Stomach (tissue), 4 donors: ENCODE measurements at regions not wholly inside any gene's neighbourhood (a gene's known extent, or its start where the extent isn't known, plus 50 kb on each side); places are given as distances from the start of the nearest gene placed in this dataset.

Source experiments
- EP300 ChIP-seq: sonication (generic); formaldehyde crosslinking; IDR thresholded peaks from one replicate; pipeline ENCODE4 v1.6.1; 2017; ENCODE audit warnings: antibody characterized with exemption
- POLR2A ChIP-seq, 4 donors: fragments of 450-650 bp; IDR thresholded peaks; one replicate each; pipeline ENCODE4 v1.6.1; 2016; ENCODE audit warnings: antibody characterized with exemption in 4 of 4, control low read depth in 2 of 4, mild to moderate bottlenecking in 1 of 4, moderate library complexity in 1 of 4
- POLR2AphosphoS5 ChIP-seq, 3 donors: sonication (generic); formaldehyde crosslinking; IDR thresholded peaks; one replicate each; pipeline ENCODE4 v1.6.1; 2016; ENCODE audit warnings: antibody characterized with exemption in 3 of 3
- TF ChIP-seq, protein P1 (sequence below), 7 experiments: fragments of 450-650 bp in 4 of 7; fragments of 200-600 bp in 3 of 7; sonication (generic) in 3 of 7; IDR thresholded peaks; one replicate each; pipeline ENCODE4 v1.5.1; 2016 to 2019; ENCODE audit warnings: antibody characterized with exemption in 7 of 7, control low read depth in 2 of 7, mild to moderate bottlenecking in 1 of 7

DNA sequence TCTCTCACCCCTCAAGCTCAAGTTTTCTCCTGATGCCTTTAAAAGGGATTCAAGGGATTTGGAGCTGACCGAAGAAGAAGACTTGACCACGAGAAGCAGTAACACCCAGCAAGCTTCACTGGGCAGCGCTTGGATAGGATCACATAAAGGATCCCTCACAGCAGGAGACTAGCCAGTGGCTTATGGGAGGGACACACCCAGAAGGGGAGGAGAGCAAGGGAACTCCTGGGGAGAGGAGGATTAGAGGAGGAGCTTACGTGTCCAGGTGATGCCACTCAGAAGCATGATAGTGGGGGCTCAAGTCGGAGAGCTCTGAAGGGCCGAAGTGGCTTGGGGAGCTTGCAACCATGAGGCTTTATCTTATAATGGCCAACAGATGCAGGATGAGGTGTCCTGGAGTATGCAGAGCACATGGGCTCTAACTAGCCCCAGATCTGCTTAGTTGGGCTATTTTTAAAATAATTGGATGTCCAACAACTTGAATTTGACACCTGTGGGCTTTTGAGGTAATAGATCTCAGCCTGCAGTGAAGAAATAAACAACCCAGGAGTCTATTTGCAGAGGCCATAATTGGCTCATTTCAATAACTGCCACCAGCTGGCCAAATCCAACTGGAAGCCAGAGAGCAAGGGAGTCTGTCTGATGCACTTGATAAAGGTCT is 137.9 kb upstream of the EXOC2 start:
- TF ChIP-seq, protein P1, sequence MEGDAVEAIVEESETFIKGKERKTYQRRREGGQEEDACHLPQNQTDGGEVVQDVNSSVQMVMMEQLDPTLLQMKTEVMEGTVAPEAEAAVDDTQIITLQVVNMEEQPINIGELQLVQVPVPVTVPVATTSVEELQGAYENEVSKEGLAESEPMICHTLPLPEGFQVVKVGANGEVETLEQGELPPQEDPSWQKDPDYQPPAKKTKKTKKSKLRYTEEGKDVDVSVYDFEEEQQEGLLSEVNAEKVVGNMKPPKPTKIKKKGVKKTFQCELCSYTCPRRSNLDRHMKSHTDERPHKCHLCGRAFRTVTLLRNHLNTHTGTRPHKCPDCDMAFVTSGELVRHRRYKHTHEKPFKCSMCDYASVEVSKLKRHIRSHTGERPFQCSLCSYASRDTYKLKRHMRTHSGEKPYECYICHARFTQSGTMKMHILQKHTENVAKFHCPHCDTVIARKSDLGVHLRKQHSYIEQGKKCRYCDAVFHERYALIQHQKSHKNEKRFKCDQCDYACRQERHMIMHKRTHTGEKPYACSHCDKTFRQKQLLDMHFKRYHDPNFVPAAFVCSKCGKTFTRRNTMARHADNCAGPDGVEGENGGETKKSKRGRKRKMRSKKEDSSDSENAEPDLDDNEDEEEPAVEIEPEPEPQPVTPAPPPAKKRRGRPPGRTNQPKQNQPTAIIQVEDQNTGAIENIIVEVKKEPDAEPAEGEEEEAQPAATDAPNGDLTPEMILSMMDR (IDR thresholded peaks at IDR 0.05): no peak
- TF ChIP-seq EP300 (no peak), POLR2A (IDR thresholded peaks at IDR 0.05) (no peak), POLR2AphosphoS5 (IDR thresholded peaks at IDR 0.05) (no peak)
